GM12891 (cell line): ENCODE measurements at regions not wholly inside any gene's neighbourhood (a gene's known extent, or its start where the extent isn't known, plus 50 kb on each side); places are given as distances from the start of the nearest gene placed in this dataset.

ENCODE experiments used
- POLR2A ChIP-seq: IDR thresholded peaks from 2 replicates; pipeline ENCODE4 v1.6.1; 2011; ENCODE audit warnings: low read depth, low read length, control low read depth
- TAF1 ChIP-seq: IDR thresholded peaks from 2 replicates; pipeline ENCODE4 v1.6.1; 2011; ENCODE audit warnings: low read depth, low read length, control low read depth

GRCh38 chr2:159853101-159853500, 55.1 kb upstream of the CD302 start:
- TF ChIP-seq TAF1: no peak
- no peak for TF ChIP-seq POLR2A
